ENCODE measurements at regions not wholly inside any gene's neighbourhood (a gene's known extent, or its start where the extent isn't known, plus 50 kb on each side); places are given as distances from the start of the nearest gene placed in this dataset.
"Not testable (repeated sequence)": the region's sequence is repeated elsewhere in the genome, so short reads cannot be mapped to it uniquely, and the experiment has no call there.

DNA sequence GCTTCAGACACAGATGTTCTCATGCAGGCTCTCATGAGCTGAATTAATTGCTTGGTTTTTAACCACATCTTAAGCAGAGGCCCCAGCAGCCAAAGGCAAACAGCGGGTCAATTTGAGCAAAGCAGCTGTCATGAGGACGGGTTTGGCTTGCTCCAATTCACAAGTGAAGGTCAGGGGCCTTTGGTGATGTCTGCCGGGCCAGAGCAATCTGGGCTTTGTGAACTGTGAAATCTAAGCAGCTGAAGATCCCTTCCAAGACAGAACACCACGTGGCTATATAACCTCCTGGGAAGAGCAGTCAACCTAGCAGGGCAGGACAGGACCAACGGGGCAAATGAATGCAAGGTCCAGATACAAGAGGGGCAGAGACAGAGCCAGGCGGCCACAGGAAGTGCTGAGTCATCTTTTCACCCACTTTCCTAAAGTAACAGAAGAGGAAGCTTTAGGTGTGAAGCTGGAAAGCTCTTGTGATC, 187.3 kb upstream of the B3GAT1 start:
- no peak for DNase-seq (ENCODE audit: low read depth, low spot score)

DNA sequence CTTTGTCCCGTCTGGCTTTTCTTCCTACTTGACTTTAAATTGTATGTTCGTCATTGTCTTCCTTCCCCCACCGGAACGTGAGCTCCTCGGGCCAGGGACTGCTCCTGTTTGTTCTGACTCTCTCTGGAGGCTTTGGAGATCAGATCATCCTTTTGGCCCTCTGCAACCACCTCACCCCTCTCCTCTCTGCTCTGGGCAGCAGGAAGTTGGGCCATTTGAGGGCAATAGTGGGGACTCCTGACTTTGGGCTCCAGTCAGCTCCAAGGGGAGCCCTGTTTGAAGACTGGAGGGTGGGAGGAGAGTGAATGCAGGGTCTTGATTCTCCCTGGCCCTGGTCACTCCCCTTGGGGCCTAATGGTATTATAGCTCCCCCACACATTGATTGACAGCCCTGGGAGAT, 186.3 kb upstream of the B3GAT1 start:
- no peak for DNase-seq (ENCODE audit: low read depth, low spot score)

- no peak for DNase-seq (ENCODE audit: low read depth, low spot score)
Measured at GRCh38 chr11:134597452-134597851, 185.4 kb upstream of the B3GAT1 start.

DNA sequence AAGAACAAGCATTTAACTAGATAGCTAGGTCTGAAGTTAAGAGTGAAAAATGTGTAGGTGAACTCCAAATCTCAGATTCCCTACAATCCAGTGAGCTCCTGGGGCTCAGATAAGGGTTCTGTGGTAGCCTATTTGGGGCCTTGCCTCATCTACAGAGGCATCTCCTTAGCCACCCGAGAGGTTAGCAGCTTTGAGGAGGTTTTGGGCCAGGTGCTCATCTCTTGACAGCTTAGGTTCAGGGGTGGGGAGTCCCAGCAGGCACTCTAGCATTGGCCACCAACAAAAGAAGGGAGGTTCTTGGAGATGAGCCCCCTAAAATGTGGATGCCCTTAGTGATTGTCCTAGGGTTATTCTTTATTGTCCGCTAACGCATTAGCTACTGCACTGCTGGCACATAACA, 184.4 kb upstream of the B3GAT1 start:
- no peak for DNase-seq (ENCODE audit: low read depth, low spot score)

GRCh38 chr11:134592391-134592990, 180.4 kb upstream of the B3GAT1 start:
- DNase-seq (ENCODE audit: low read depth, low spot score), result no peak

DNA sequence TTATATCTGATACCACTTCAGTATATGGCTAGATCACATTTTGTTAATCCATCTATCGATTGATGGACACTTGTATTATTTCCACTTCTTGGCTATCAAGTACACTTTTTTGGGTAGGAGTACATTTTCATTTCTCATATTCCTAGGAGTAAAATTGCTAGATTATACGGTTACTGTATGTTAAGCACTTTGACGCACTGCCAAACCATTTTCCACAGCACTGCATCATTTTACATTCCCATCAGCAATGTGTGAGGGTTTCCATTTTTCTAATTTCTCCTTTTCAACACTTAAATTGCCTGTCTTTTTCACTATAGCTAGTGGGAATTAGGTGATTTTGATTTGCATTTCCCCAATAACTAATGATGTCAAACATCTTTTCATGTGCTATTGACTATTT, 179.3 kb upstream of the B3GAT1 start:
- no peak for DNase-seq (ENCODE audit: low read depth, low spot score)

GRCh38 chr11:134589129-134589528, 177.1 kb upstream of the B3GAT1 start:
- DNase-seq (ENCODE audit: low read depth, low spot score), result no peak

GRCh38 chr11:134588460-134589110, 176.5 kb upstream of the B3GAT1 start:
- DNase-seq (ENCODE audit: low read depth, low spot score), result not testable (repeated sequence)

DNA sequence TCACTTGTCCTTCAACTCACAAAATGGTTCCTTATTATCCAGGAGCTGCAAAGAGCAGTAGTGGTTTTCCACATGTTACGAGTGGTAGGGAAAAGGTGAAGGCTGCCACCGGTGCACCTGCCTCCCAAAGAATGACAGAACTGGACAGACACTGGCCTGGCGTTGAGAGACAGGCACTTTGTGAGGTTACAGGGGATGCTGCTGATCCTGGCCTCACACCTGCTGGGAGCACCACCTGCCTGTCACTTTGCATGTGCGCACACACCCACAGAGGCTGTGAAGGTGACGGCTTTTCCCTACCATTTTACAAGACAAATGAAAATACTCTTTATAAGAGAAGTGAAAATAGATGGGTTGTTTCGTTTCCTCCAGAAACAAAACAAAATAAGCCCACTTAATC, 175.3 kb upstream of the B3GAT1 start:
- no peak for DNase-seq (ENCODE audit: low read depth, low spot score)

DNA sequence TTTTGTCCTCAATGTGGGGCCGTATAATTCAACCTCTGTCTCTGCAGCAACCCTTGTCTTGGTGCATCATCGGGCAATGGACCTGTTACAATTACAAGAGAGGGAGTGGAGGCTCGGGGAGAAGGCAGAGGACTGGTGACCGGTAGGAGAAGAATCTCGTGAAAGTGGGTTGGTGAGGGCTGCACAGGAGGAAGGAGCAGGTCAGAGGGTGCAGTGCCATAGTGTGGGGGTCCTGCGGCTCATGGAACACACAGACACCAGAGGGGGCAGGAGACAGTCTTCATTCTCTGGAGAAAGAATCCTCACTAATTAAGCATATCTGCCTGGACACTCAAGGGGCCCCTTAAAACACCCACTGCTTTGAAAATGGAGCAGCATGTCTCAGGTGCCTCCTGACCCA, 174.7 kb upstream of the B3GAT1 start:
- DNase-seq (ENCODE audit: low read depth, low spot score), result no peak

- no peak for DNase-seq (ENCODE audit: low read depth, low spot score)
Measured at GRCh38 chr11:134585666-134586610, 173.9 kb upstream of the B3GAT1 start.

DNA sequence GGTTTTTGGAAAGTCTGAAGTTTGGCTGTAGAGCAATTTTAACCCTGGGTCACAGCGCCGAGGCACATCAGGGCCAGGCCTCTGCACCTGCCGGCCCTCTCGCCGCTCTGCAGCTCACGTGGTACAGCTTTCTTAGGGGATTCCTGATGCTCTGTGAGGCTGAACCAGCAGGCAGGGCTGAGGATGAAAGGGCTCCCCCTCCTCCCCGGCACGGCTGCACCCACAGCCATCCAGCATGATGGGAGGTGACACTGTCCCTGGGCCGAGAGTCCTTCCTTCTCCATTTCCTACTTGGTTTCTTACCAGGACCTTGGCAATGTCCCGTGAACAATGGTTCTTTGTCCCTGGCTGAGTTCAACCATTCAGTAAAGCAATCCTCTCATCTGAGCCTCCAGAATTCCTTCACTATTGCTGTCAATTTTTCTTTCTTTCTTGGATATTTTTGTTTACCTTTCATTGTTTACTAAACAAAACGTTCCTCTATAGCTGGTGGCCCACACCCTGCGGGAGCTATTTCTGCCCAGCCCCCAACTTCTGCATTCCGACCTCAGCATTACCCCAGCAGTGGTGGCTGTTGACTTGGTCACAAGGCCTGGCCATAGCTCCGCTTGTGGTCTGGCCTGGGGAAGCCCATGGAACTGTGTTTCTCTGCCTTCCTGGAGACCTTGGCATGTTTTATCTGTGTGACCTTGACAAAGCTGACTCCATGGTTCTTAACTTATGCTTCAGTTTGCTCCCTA, 172.8 kb upstream of the B3GAT1 start:
- DNase-seq (ENCODE audit: low read depth, low spot score), result no peak

- DNase-seq (ENCODE audit: low read depth, low spot score), result no peak
Measured at GRCh38 chr11:134584001-134584561, 172.0 kb upstream of the B3GAT1 start.

GRCh38 chr11:134583397-134583990, 171.5 kb upstream of the B3GAT1 start:
- DNase-seq (ENCODE audit: low read depth, low spot score), result no peak

DNA sequence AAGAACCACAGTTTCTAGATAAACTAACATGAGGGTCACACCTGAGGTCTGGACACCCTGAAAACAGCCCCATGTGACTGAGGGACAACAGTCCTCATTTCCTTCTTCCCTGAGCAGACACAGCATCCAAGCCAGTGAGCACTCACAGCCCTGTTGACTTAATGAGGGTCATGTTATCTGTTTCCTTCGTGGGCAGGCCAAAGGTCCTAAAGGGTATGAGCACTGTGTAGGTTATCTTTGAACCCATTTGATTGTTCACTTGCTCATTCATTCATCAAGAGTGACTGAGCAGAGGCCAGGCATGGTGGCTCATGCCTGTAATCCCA, 170.7 kb upstream of the B3GAT1 start:
- DNase-seq (ENCODE audit: low read depth, low spot score), result no peak

DNA sequence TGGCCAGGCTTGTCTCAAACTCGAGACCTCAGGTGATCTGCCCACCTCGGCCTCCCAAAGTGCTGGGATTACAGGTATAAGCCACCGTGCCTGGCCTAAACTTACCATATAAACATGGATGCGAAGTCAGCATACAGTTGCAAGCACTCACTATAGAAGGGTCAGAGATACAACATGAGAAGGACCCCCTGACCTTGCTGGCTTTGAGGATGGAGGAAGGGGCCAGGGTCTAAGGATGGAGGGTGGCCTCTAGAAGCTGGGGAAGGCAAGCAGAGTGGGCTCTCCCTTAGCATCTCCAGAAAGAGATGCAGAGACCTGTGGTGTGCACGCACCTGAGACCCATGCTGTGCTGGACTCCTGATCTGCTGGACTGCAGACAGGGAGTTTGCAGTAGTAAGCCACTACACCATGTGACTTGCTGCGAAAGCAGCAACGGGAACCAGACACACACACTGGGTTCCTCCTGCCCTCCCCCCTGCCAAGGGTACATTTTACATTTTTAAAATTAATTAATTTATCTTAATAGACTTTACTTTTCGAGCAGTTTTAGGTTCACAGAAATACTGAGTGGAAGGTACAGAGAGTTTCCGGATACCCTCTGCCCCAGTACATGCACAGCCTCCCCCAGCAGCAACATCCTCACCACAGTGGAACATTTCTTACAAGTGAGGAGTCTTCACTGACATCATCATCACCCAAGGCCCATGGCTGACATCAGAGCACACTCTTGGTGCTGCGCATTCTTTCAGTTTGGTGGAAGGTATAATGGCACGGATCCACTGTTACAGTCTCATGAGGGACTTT, 170.1 kb upstream of the B3GAT1 start:
- DNase-seq (ENCODE audit: low read depth, low spot score), result no peak

- DNase-seq (ENCODE audit: low read depth, low spot score), result no peak
Measured at GRCh38 chr11:134581121-134581626, 169.1 kb upstream of the B3GAT1 start.

- no peak for DNase-seq (ENCODE audit: low read depth, low spot score)
Measured at GRCh38 chr11:134580610-134580975, 168.6 kb upstream of the B3GAT1 start.

DNA sequence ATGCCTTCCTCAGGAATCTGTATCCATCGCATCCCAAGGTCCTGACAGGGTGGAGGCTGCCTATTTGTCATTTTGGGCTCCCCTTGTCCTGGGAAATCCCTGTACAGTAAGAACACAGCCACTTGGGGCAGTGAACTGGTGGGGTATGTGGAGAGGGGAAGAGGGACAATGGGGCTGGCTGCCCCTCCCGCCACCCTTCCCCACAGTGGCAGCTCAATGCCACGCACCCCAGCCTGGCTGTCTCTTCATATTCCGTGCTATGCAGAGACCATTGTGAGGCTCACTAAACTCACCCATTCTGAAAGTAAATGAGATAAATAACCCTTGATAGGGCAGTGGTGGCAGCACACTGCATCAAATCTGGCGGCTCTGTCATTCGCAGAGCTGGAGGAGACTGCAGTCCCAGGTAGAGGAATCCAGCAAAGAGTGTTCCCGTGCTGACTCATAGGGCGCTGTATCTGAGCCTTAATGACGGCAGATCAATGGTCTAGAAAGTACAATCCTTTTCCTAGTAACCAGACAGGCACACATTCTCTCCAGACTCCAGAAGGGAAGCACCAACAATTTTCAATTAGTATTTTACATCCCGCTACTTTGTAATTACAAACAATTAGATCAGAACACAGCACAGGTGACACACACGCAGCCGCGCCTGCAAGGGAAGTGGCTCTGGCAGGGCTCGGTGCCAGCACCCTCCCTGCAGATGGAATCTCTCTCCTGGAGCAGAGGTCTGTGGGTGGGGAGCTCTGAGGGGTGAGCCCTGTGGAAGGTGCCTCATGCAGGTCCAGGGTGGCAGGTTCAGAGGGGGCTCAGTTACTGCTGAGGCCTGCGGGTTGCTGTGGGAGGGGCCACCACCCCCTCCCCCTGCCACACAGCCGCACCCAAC, 167.9 kb upstream of the B3GAT1 start:
- DNase-seq (ENCODE audit: low read depth, low spot score), result no peak

All from astrocyte of the hippocampus (primary cell).